Small intestine (tissue), 7 donors: ENCODE measurements at regions not wholly inside any gene's neighbourhood (a gene's known extent, or its start where the extent isn't known, plus 50 kb on each side); places are given as distances from the start of the nearest gene placed in this dataset.
A peak's percentile ranks its signal among the peaks of the same experiment; 100 is the strongest.

ENCODE experiments used
- DNase-seq, 2 donors: peaks; one replicate each; pipeline versions ENCODE4 v3.0.0 to v3.0.0-alpha.2; 2013
- FAIRE-seq: peaks from 2 replicates; lab custom pipeline; 2012; peaks lifted over from hg19 to GRCh38; lab: Jason Lieb, UNC
- H3K27ac ChIP-seq, 3 donors: one replicate each; pipeline ENCODE4 v1.5.1; 2013; ENCODE audit warnings: low read length in 2 of 3, mild to moderate bottlenecking in 2 of 3, control low read depth in 1 of 3, inconsistent platforms in 1 of 3, low read depth in 1 of 3, moderate library complexity in 1 of 3
- H3K27me3 ChIP-seq, 3 donors: one replicate each; pipeline ENCODE4 v1.6.1; 2013; ENCODE audit warnings: low read length in 3 of 3, inconsistent platforms in 1 of 3; ENCODE audit not compliant: control insufficient read depth in 3 of 3, insufficient read depth in 3 of 3
- H3K36me3 ChIP-seq, 3 donors: one replicate each; pipeline ENCODE4 v1.6.1; 2013; ENCODE audit warnings: low read length in 3 of 3, inconsistent platforms in 1 of 3, low read depth in 1 of 3, mild to moderate bottlenecking in 1 of 3, moderate library complexity in 1 of 3; ENCODE audit not compliant: control insufficient read depth in 3 of 3, insufficient read depth in 2 of 3
- H3K4me1 ChIP-seq, 3 donors: one replicate each; pipeline ENCODE4 v1.6.1; 2013; ENCODE audit warnings: low read length in 2 of 3, inconsistent platforms in 1 of 3, low read depth in 1 of 3, mild to moderate bottlenecking in 1 of 3, moderate library complexity in 1 of 3; ENCODE audit not compliant: control insufficient read depth in 3 of 3, insufficient read depth in 2 of 3
- H3K4me3 ChIP-seq, 3 donors: one replicate each; pipeline ENCODE4 v1.5.1; 2013; ENCODE audit warnings: low read length in 3 of 3, control low read depth in 1 of 3, inconsistent platforms in 1 of 3, low read depth in 1 of 3, mild to moderate bottlenecking in 1 of 3, moderate library complexity in 1 of 3
- H3K9me3 ChIP-seq, 2 donors: one replicate each; pipeline ENCODE4 v1.6.1; 2013; ENCODE audit warnings: low read depth in 1 of 2, low read length in 1 of 2; ENCODE audit not compliant: control insufficient read depth in 2 of 2, insufficient read depth in 1 of 2
- WGBS, 3 donors: extraction: QIAGEN DNeasy Blood & Tissue Kit; methylation state at CpG; one replicate each; pipeline ENCODE4 v1.1.7; 2013; 5-methylcytosine and 5-hydroxymethylcytosine counted together
- donor health status: healthy with polysubstance abuse.
- donor health status: control.
- donor health status: control.
- donor health status: Bipolar disorder and iron deficiency.
- donor health status: healthy.

- H3K4me3 ChIP-seq, result no peak overlapping the region
- FAIRE-seq (no peak), DNase-seq (no peak)
- no peaks in the 10 kb centered on the region for H3K9me3 ChIP-seq
- 81 to 92% (median 89%) methylated on average over 1 of the region's 1 CpG for WGBS, 3 donors
- H3K27ac ChIP-seq, result no peak overlapping the region
- no peaks in the 10 kb centered on the region for H3K36me3 ChIP-seq
- peaks cover 0 to 2% (median 0%) of the 10 kb centered on the region in 3 donors for H3K27me3 ChIP-seq
- H3K4me1 ChIP-seq, result peaks cover 0 to 3% (median 0%) of the 10 kb centered on the region in 3 donors
Observed at GRCh38 chr7:23941551-23941950, 231.5 kb downstream of the STK31 start.

- 92 to 100% (median 92%) methylated on average over 2 of the region's 2 CpGs for WGBS, 3 donors
Observed at GRCh38 chr7:23942032-23942431, 232.0 kb downstream of the STK31 start.

GRCh38 chr7:23944131-23944530 is 234.1 kb downstream of the STK31 start:
- no peak overlapping the region for H3K27ac ChIP-seq
- no peak for FAIRE-seq
- H3K36me3 ChIP-seq, result no peaks in the 10 kb centered on the region
- peaks cover 0 to 2% (median 0%) of the 10 kb centered on the region in 3 donors for H3K27me3 ChIP-seq
- no peak for DNase-seq
- H3K4me1 ChIP-seq, result peaks cover 0 to 2% (median 0%) of the 10 kb centered on the region in 3 donors
- no peaks in the 10 kb centered on the region for H3K9me3 ChIP-seq
- H3K4me3 ChIP-seq, result no peak overlapping the region
- 86 to 100% (median 94%) methylated on average over 2 of the region's 2 CpGs for WGBS, 3 donors

More at GRCh38 chr7:23942032-23942431, 232.0 kb downstream of the STK31 start:
- DNase-seq (no peak), FAIRE-seq (no peak)
- peaks cover 0 to 3% (median 0%) of the 10 kb centered on the region in 3 donors for H3K4me1 ChIP-seq
- H3K4me3 ChIP-seq, result no peak overlapping the region
- H3K27me3 ChIP-seq, result peaks cover 0 to 2% (median 0%) of the 10 kb centered on the region in 3 donors
- no peak overlapping the region for H3K27ac ChIP-seq
- H3K9me3 ChIP-seq, result no peaks in the 10 kb centered on the region
- H3K36me3 ChIP-seq, result no peaks in the 10 kb centered on the region

- DNase-seq (no peak), FAIRE-seq (no peak)
- Histone ChIP-seq H3K9me3 (no peaks in the 10 kb centered on the region), H3K27ac (no peak overlapping the region), H3K4me1 (no peaks in the 10 kb centered on the region), H3K4me3 (no peak overlapping the region), H3K27me3 (peaks cover 0 to 2% (median 0%) of the 10 kb centered on the region in 3 donors), H3K36me3 (no peaks in the 10 kb centered on the region)
Observed at GRCh38 chr7:23945472-23945871, 235.5 kb downstream of the STK31 start.

- Histone ChIP-seq H3K27me3 (no peaks in the 10 kb centered on the region), H3K4me3 (no peak overlapping the region), H3K4me1 (no peaks in the 10 kb centered on the region), H3K9me3 (no peaks in the 10 kb centered on the region), H3K27ac (no peak overlapping the region), H3K36me3 (no peaks in the 10 kb centered on the region)
- DNase-seq, result no peak
- FAIRE-seq, result no peak
Observed at GRCh38 chr7:23955145-23955544, 245.1 kb downstream of the STK31 start.

GRCh38 chr7:23955600-23956149 is 245.7 kb downstream of the STK31 start:
- no peak overlapping the region for H3K27ac ChIP-seq
- WGBS, 3 donors, result 80 to 89% (median 82%) methylated on average over 4 of the region's 4 CpGs
- FAIRE-seq (no peak), DNase-seq (no peak)
- H3K27me3 ChIP-seq, result no peaks in the 10 kb centered on the region
- H3K36me3 ChIP-seq, result no peaks in the 10 kb centered on the region
- no peaks in the 10 kb centered on the region for H3K9me3 ChIP-seq
- H3K4me1 ChIP-seq, result no peaks in the 10 kb centered on the region
- H3K4me3 ChIP-seq, result no peak overlapping the region

- no peak overlapping the region for H3K4me3 ChIP-seq
- H3K27ac ChIP-seq, result no peak overlapping the region
- no peaks in the 10 kb centered on the region for H3K36me3 ChIP-seq
- no peaks in the 10 kb centered on the region for H3K4me1 ChIP-seq
- H3K27me3 ChIP-seq, result no peaks in the 10 kb centered on the region
- DNase-seq, result no peak
- WGBS, 3 donors, result 18 to 29% (median 24%) methylated on average over 10 of the region's 10 CpGs
- no peak for FAIRE-seq
- H3K9me3 ChIP-seq, result no peaks in the 10 kb centered on the region
Observed at GRCh38 chr7:23956772-23957576, 247.0 kb downstream of the STK31 start.

GRCh38 chr7:23959821-23960220 is 249.8 kb downstream of the STK31 start:
- FAIRE-seq (no peak), DNase-seq (peak in 1 of 2 donors; percentile 17)
- Histone ChIP-seq H3K9me3 (no peaks in the 10 kb centered on the region), H3K4me1 (no peaks in the 10 kb centered on the region), H3K27me3 (no peaks in the 10 kb centered on the region), H3K36me3 (no peaks in the 10 kb centered on the region), H3K4me3 (no peak overlapping the region), H3K27ac (no peak overlapping the region)
- 45 to 64% (median 49%) methylated on average over 3 of the region's 3 CpGs for WGBS, 3 donors
